K562 (cell line): ENCODE measurements at regions not wholly inside any gene's neighbourhood (a gene's known extent, or its start where the extent isn't known, plus 50 kb on each side); places are given as distances from the start of the nearest gene placed in this dataset.

Experiments used
- ARID3A ChIP-seq: IDR thresholded peaks from 2 replicates; pipeline ENCODE4 v1.6.1; 2012; ENCODE audit warnings: low read depth, low read length, improper control_type of control experiment, borderline replicate concordance
- ATF7 ChIP-seq: fragments of 450-650 bp; IDR thresholded peaks from 2 replicates; pipeline ENCODE4 v1.7.1; 2014; ENCODE audit warnings: mild to moderate bottlenecking, moderate library complexity
- BRCA1 ChIP-seq, 2 experiments: fragments of 450-650 bp in 1 of 2; sonication (generic) in 1 of 2; formaldehyde crosslinking in 1 of 2; IDR thresholded peaks; 2 replicates each; pipeline versions ENCODE4 v1.5.0 to v1.6.1; 2017 to 2020; ENCODE audit warnings: mild to moderate bottlenecking in 1 of 2, missing genetic modification reagents in 1 of 2
- CCAR2 ChIP-seq: fragments of 200-400 bp; formaldehyde crosslinking; IDR thresholded peaks from 2 replicates; pipeline ENCODE4 v1.6.1; 2017; ENCODE audit warnings: mild to moderate bottlenecking, low read depth, low read length
- ELF4 ChIP-seq: fragments of 450-650 bp; formaldehyde crosslinking; IDR thresholded peaks from 2 replicates; pipeline ENCODE4 v1.4.0; 2022; ENCODE audit warnings: missing genetic modification characterization
- POLR2A ChIP-seq: fragments of 450-650 bp; conservative IDR thresholded peaks from 2 replicates; pipeline ENCODE4 v1.6.1; 2016
- RBM39 ChIP-seq: fragments of 200-400 bp; formaldehyde crosslinking; optimal IDR thresholded peaks from 2 replicates; pipeline ENCODE3; 2018; ENCODE audit warnings: low read depth, low read length
- TCFL5 ChIP-seq: fragments of 250-450 bp; sonication (Bioruptor Pico); conservative IDR thresholded peaks from 2 replicates; pipeline ENCODE4 v1.6.1; 2021; ENCODE audit warnings: mild to moderate bottlenecking, moderate library complexity, matching md5 sums

- TF ChIP-seq ELF4, result no peak
- TF ChIP-seq RBM39, result no peak
- no peak for TF ChIP-seq TCFL5 (CRISPR knock-in tag)
- no peak for TF ChIP-seq CCAR2
- no peak for TF ChIP-seq ATF7
- no peak for TF ChIP-seq POLR2A
- TF ChIP-seq BRCA1 (IDR thresholded peaks at IDR 0.05), result no peak
- TF ChIP-seq BRCA1 (CRISPR knock-in tag; IDR thresholded peaks at IDR 0.05), result no peak
- TF ChIP-seq ARID3A, result no peak
These were observed 1093.3 kb upstream of the CDH8 start for GRCh38 chr16:63129411-63130125.
